ENCODE measurements at regions not wholly inside any gene's neighbourhood (a gene's known extent, or its start where the extent isn't known, plus 50 kb on each side); places are given as distances from the start of the nearest gene placed in this dataset.

- H3K27ac ChIP-seq, result no peak overlapping the region
- TF ChIP-seq EP300 (IDR thresholded peaks at IDR 0.05), result no peak
- no peak for TF ChIP-seq CTCF (IDR thresholded peaks at IDR 0.05)
- TF ChIP-seq POLR2AphosphoS5 (IDR thresholded peaks at IDR 0.05), result no peak
- TF ChIP-seq POLR2A (IDR thresholded peaks at IDR 0.05), result no peak
- H3K9me3 ChIP-seq, result no peaks in the 10 kb centered on the region
- no peak for DNase-seq (ENCODE audit: low spot score in 2 of 2)
- H3K4me3 ChIP-seq, result no peak overlapping the region
- H3K4me1 ChIP-seq, result peaks cover 3% of the 10 kb centered on the region
- H3K27me3 ChIP-seq, result no peaks in the 10 kb centered on the region
- no peaks in the 10 kb centered on the region for H3K36me3 ChIP-seq
- 92% methylated on average over 4 of the region's 7 CpGs for WGBS
These were observed 167.3 kb upstream of the AVPR1A start for GRCh38 chr12:63318313-63318712.

- DNase-seq (ENCODE audit: low spot score in 2 of 2), result no peak
- Histone ChIP-seq H3K27me3 (no peaks in the 10 kb centered on the region), H3K4me1 (peaks cover 3% of the 10 kb centered on the region), H3K4me3 (no peak overlapping the region), H3K9me3 (no peaks in the 10 kb centered on the region), H3K36me3 (no peaks in the 10 kb centered on the region), H3K27ac (no peak overlapping the region)
- 79% methylated on average over 5 of the region's 5 CpGs for WGBS
- TF ChIP-seq POLR2A (IDR thresholded peaks at IDR 0.05), result no peak
- no peak for TF ChIP-seq POLR2AphosphoS5 (IDR thresholded peaks at IDR 0.05)
- no peak for TF ChIP-seq CTCF (IDR thresholded peaks at IDR 0.05)
- TF ChIP-seq EP300 (IDR thresholded peaks at IDR 0.05), result no peak
These were observed 166.9 kb upstream of the AVPR1A start for GRCh38 chr12:63317880-63318279.

GRCh38 chr12:63317286-63317846, 166.4 kb upstream of the AVPR1A start:
- no peak for TF ChIP-seq CTCF (IDR thresholded peaks at IDR 0.05)
- TF ChIP-seq POLR2A (IDR thresholded peaks at IDR 0.05), result no peak
- TF ChIP-seq POLR2AphosphoS5 (IDR thresholded peaks at IDR 0.05), result no peak
- TF ChIP-seq EP300 (IDR thresholded peaks at IDR 0.05), result no peak
- Histone ChIP-seq H3K4me1 (peaks cover 3% of the 10 kb centered on the region), H3K4me3 (no peak overlapping the region), H3K36me3 (no peaks in the 10 kb centered on the region), H3K9me3 (no peaks in the 10 kb centered on the region), H3K27me3 (no peaks in the 10 kb centered on the region), H3K27ac (no peak overlapping the region)
- no peak for DNase-seq (ENCODE audit: low spot score in 2 of 2)
- WGBS, result 77% methylated on average over 9 of the region's 9 CpGs

- no peak for DNase-seq (ENCODE audit: low spot score in 2 of 2)
- TF ChIP-seq POLR2AphosphoS5 (IDR thresholded peaks at IDR 0.05), result no peak
- no peak for TF ChIP-seq POLR2A (IDR thresholded peaks at IDR 0.05)
- no peak for TF ChIP-seq EP300 (IDR thresholded peaks at IDR 0.05)
- no peak for TF ChIP-seq CTCF (IDR thresholded peaks at IDR 0.05)
- H3K4me1 ChIP-seq, result no peaks in the 10 kb centered on the region
- H3K36me3 ChIP-seq, result no peaks in the 10 kb centered on the region
- WGBS, result 97% methylated on average over 3 of the region's 3 CpGs
- H3K27me3 ChIP-seq, result no peaks in the 10 kb centered on the region
- no peak overlapping the region for H3K27ac ChIP-seq
- no peak overlapping the region for H3K4me3 ChIP-seq
- peaks cover 6% of the 10 kb centered on the region for H3K9me3 ChIP-seq
These were observed 162.1 kb upstream of the AVPR1A start for GRCh38 chr12:63313139-63313538.

GRCh38 chr12:63308671-63309070, 157.7 kb upstream of the AVPR1A start:
- 54% methylated on average over 3 of the region's 3 CpGs for WGBS

More at GRCh38 chr12:63308671-63309070, 157.7 kb upstream of the AVPR1A start:
- H3K9me3 ChIP-seq, result peaks cover 6% of the 10 kb centered on the region
- no peak for TF ChIP-seq CTCF (IDR thresholded peaks at IDR 0.05)
- peak overlapping the region; percentile 12 for H3K27ac ChIP-seq
- no peaks in the 10 kb centered on the region for H3K36me3 ChIP-seq
- peaks cover 2% of the 10 kb centered on the region for H3K4me1 ChIP-seq
- H3K4me3 ChIP-seq, result no peak overlapping the region
- DNase-seq (ENCODE audit: low spot score in 2 of 2), result no peak
- no peaks in the 10 kb centered on the region for H3K27me3 ChIP-seq

All from suprapubic skin (tissue), 4 donors.